OCI-LY7 (cell line): ENCODE measurements at regions not wholly inside any gene's neighbourhood (a gene's known extent, or its start where the extent isn't known, plus 50 kb on each side); places are given as distances from the start of the nearest gene placed in this dataset.

ENCODE experiments used
- EZH2phosphoT487 ChIP-seq: fragments of 200-600 bp; sonication (generic); IDR thresholded peaks from 2 replicates; pipeline ENCODE4 v1.6.1; 2018; ENCODE audit warnings: low read depth, borderline replicate concordance, mild to moderate bottlenecking, mixed run types, antibody characterized with exemption, low read length, moderate library complexity, mixed read lengths
- TF ChIP-seq, protein P1 (sequence below): fragments of 200-600 bp; sonication (generic); conservative IDR thresholded peaks from 2 replicates; pipeline ENCODE4 v1.5.1; 2014; ENCODE audit warnings: mild to moderate bottlenecking, antibody characterized with exemption, low read length, moderate library complexity, mixed read lengths

DNA sequence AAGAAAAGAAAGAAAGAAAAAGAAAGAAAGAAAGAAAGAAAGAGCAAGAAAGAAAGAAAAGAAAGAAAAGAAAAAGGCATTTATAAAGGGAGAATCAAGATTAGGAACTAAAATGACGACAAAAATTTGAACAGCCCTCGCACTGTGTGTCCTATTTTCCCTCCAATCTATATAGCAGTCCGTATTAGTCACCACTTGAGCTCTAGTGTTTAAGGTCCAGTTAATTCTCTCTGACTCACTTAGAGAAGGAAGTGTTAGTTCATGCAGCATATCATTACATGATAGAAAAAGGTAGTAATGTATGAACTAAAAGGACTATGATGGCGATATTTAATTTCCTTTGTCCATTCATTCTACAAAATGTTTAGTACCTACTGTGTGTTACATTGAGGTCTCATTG lies 122.7 kb downstream of the CBLL2 start:
- TF ChIP-seq, protein P1, sequence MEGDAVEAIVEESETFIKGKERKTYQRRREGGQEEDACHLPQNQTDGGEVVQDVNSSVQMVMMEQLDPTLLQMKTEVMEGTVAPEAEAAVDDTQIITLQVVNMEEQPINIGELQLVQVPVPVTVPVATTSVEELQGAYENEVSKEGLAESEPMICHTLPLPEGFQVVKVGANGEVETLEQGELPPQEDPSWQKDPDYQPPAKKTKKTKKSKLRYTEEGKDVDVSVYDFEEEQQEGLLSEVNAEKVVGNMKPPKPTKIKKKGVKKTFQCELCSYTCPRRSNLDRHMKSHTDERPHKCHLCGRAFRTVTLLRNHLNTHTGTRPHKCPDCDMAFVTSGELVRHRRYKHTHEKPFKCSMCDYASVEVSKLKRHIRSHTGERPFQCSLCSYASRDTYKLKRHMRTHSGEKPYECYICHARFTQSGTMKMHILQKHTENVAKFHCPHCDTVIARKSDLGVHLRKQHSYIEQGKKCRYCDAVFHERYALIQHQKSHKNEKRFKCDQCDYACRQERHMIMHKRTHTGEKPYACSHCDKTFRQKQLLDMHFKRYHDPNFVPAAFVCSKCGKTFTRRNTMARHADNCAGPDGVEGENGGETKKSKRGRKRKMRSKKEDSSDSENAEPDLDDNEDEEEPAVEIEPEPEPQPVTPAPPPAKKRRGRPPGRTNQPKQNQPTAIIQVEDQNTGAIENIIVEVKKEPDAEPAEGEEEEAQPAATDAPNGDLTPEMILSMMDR, result no peak
- no peak for TF ChIP-seq EZH2phosphoT487
